Left colon (tissue), 2 donors: ENCODE measurements at regions not wholly inside any gene's neighbourhood (a gene's known extent, or its start where the extent isn't known, plus 50 kb on each side); places are given as distances from the start of the nearest gene placed in this dataset.

Experiments
- ATAC-seq: fragments of 200-7000 bp; cut with Tn5 transposase; one replicate; pipeline ENCODE4 v1.9.1; 2020; ENCODE audit warnings: mild to moderate bottlenecking, moderate library complexity
- DNase-seq, 2 donors: peaks; one replicate each; pipeline ENCODE4 v3.0.0-alpha.2; 2020
- intact Hi-C, 2 donors: fragments of 100-400 bp; cut with DNase I in 1 of 2; cut with micrococcal nuclease in 1 of 2; formaldehyde crosslinking; loops; one replicate each; pipeline versions ENCODE4 v1.11.2 to v1.14.0; 2022; cut with DNase I, micrococcal nuclease
- donor health status: DM: no; HTN: no; CAD: no.
- donor health status: DM: yes; HTN: yes; CAD: no.

DNA sequence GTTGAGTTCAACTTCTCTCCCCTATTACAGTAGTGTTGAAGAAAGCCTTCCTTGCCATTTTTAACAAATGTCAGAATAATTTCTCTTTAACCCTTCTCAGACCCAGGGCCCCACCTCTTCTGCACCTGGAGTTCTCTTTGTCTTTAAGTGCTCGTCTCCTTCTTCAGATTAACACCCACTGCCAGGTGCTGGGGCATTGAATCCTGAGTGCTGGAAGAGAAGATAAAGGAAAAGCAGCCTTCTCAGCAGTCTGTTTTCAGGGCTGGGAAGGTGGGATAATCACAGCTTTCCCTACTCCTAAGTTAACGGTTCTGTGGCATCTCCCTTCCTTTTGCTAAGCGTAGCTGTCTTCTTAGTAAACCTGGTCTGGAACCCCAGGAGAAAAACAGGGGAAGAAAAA lies 114.6 kb upstream of the TAB2 start:
- no peak for ATAC-seq
- intact Hi-C loops, result no loop called here
- no peak for DNase-seq

GRCh38 chr6:149203509-149203908 lies 114.0 kb upstream of the TAB2 start:
- DNase-seq (no peak), ATAC-seq (no peak)
- intact Hi-C loops, result no loop called here

DNA sequence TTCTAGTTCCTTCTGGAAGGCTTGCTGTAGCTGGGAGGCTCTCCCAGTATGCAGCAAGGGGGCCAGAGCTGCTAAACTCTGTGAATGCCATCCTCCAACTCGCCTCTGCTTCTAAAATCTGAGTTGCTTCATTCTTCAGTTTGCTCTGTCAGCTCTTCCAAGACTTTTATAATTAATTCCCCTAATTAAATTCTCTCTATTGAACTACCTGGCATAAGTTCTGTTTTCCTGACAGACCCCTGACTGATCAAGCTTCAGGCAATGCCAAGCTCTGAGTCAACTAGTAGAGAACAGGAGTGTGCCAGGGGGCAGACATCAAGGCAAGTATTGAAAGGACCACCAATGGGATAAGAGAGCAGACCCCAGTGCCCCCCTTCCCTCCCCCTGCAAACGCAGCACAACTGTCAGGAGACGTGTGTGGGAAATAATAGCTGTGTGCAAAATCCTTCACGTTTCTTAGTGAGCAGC lies 109.3 kb upstream of the TAB2 start:
- no peak for ATAC-seq

GRCh38 chr6:149209871-149210775 lies 107.4 kb upstream of the TAB2 start:
- intact Hi-C loops, result no loop called here
- DNase-seq, result no peak
- ATAC-seq, result no peak

More for the DNA sequence above, 109.3 kb upstream of the TAB2 start:
- intact Hi-C loops, result no loop called here
- no peak for DNase-seq

DNA sequence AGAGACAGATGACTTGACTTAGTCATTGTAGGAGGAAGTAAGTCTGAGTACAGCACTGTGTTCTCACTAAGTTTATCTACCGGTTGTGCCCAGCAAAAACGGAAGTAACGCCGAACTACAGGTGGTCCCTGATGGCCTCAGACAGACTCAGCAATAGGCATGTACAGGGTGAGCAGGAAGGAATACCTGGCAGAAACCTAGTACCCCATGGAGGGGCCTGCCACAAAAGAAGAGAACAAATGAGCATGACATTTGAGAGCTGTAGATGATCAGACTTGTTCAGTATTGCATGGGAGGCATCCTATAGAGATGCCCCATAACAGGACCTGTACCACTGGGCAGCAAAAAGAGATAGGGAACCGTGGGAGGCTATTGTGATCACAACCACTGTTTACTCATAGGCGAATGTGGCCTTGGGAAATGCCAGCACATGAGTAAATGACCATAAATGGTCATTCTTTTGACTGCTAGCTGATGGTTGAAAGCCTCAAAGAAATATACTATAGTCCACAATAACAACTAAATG lies 106.4 kb upstream of the TAB2 start:
- ATAC-seq (no peak), DNase-seq (no peak)
- intact Hi-C loops, result no loop called here

GRCh38 chr6:149212206-149212605 lies 105.3 kb upstream of the TAB2 start:
- ATAC-seq, result no peak
- no peak for DNase-seq

GRCh38 chr6:149212892-149213801 lies 104.4 kb upstream of the TAB2 start:
- intact Hi-C loops, result no loop called here
- no peak for ATAC-seq
- no peak for DNase-seq

More at GRCh38 chr6:149212206-149212605, 105.3 kb upstream of the TAB2 start:
- intact Hi-C loops, result no loop called here

DNA sequence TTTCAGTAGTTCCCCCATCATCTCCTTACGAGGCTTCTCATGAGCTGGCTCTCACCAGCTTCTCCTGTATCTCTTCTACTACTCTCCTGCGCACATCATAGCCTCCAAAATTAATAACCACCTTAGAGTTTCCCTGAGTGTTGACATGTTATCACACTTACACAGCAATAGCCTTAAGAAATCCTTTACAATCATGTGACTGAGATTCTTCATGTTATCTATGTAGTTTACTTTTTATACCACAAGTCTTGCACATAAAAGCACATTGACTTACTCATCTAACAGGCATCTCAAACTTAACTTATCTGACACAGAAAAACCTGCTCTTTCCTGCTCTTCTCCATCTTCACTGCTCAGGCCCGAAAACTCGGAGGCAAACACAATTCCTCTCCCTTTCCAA lies 103.7 kb upstream of the TAB2 start:
- no peak for DNase-seq
- no peak for ATAC-seq
- intact Hi-C loops, result no loop called here

DNA sequence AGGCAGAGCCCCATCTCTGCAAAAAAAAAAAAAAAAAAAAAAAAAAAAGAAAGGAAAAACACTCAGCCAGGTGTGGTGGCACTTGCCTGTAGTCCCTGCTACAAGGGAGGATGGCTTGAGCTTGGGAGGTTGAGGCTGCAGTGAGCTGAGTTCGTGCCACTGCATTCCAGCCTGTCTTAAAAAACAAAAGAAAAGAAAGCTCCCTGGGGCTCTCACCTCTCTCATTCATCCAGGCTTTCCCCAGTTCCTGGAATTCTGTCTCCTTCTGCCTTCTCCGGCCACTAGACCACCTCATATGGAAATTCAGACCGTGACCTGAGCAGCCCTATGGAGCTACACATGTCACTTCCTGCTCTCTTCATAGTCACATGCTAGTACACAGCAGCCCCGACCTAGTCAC lies 101.1 kb upstream of the TAB2 start:
- DNase-seq, result no peak
- intact Hi-C loops, result no loop called here
- no peak for ATAC-seq

- ATAC-seq (no peak), DNase-seq (no peak)
- intact Hi-C loops, result no loop called here
Observed at GRCh38 chr6:149217466-149217888, 100.0 kb upstream of the TAB2 start.

DNA sequence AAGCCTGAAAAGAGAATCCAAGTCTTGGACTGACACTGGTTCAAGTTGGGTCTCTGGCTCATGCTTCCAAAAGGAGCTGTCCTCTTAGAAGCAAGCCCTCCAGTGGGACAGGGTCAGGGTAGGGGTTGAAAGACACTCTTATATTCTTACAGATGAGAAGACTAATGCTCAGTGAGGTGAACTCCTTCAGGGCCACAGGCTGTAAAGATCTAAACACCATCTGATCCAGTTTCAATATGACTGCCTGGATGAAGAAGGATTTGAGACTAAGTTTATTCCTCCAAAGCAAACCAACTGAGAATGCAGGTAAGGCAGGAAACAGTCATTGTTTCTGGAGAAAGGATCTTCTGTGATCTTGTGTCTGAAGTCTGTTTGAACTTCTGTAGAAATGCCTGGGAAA lies 99.0 kb upstream of the TAB2 start:
- DNase-seq (no peak), ATAC-seq (no peak)
- intact Hi-C loops, result no loop called here

GRCh38 chr6:149218915-149219314 lies 98.6 kb upstream of the TAB2 start:
- intact Hi-C loops, result no loop called here
- DNase-seq (no peak), ATAC-seq (no peak)

GRCh38 chr6:149220882-149221773 lies 96.4 kb upstream of the TAB2 start:
- intact Hi-C loops, result no loop called here
- ATAC-seq, result no peak

DNA sequence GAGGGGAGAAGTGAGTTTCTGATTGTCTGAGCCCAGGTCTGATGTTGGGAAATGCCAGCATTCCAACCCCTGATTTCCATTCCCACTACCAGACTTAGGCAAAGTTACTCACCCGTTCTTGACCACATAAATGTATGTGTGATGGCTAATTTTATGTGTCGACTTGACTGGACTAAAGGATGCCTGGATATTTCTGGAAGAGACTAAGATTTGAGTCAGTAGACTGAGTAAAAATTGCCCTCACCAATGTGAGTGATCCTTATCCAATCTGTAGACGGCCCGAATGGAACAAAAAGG lies 95.8 kb upstream of the TAB2 start:
- no peak for DNase-seq
- intact Hi-C loops, result no loop called here
- ATAC-seq, result no peak

More at GRCh38 chr6:149220882-149221773, 96.4 kb upstream of the TAB2 start:
- no peak for DNase-seq

GRCh38 chr6:149223120-149223903 lies 94.2 kb upstream of the TAB2 start:
- intact Hi-C loops, result no loop called here
- ATAC-seq (no peak), DNase-seq (no peak)

DNA sequence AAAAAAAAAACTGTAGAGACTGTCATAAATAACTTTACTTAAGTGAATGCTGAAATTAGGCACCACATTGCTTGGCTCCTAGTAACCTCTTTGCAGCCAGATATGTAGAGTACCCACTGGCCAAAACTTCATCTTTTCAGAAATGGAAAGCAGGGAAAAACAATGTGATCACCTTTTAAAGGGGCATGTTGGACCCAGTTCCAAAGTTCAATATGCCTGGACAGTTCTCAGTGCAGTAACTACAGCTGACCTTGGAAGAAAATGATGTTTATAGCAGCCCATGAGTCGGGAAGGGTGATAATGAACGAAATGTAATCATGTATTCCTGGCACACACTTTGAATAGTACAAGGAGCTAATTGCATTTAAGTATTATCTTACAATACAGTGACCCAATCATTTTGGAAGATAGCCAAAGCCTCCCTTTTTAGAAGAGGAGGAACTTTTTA lies 93.6 kb upstream of the TAB2 start:
- intact Hi-C loops, result no loop called here
- DNase-seq, result no peak

DNA sequence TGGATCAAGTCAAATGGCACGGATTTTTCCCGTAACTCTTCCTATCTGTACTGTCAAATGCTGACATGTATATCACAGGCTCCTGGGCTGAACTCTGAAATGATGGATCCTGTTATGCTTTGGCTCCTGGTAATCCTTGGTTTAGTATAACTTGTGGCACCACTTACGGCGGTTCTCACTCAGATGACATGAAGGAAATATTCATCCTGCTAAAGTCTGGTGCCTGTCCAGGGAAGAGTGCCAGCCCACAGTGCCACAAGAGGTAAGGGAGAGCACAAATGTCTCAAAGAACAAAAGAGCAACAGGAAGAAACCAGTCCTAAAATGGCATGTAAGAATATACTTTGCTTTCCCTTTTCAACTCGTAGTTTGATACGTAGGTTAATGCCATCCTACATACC lies 93.1 kb upstream of the TAB2 start:
- ATAC-seq (peak; percentile 17), DNase-seq (no peak)
- intact Hi-C loops, result no loop called here

More for the DNA sequence above, 93.6 kb upstream of the TAB2 start:
- peak; percentile 77 for ATAC-seq

- ATAC-seq (peak; percentile 95), DNase-seq (peak in 1 of 2 donors; percentile 40)
- intact Hi-C loops, result no loop called here
Observed at GRCh38 chr6:149225370-149225769, 92.1 kb upstream of the TAB2 start.
